GM12891 (cell line): ENCODE measurements at regions not wholly inside any gene's neighbourhood (a gene's known extent, or its start where the extent isn't known, plus 50 kb on each side); places are given as distances from the start of the nearest gene placed in this dataset.

Experiments
- DNase-seq: peaks from one replicate; pipeline ENCODE4 v3.0.0; 2011; ENCODE audit warnings: low spot score; ENCODE audit not compliant: insufficient read length
- FAIRE-seq: peaks from 2 replicates; lab custom pipeline; 2011; peaks lifted over from hg19 to GRCh38; lab: Jason Lieb, UNC
- PAX5 ChIP-seq: IDR thresholded peaks from 2 replicates; pipeline ENCODE4 v1.6.1; 2011; ENCODE audit warnings: low read length, moderate library complexity, mild to moderate bottlenecking; ENCODE audit not compliant: insufficient read depth, severe bottlenecking
- POLR2A ChIP-seq: IDR thresholded peaks from 2 replicates; pipeline ENCODE4 v1.6.1; 2011; ENCODE audit warnings: low read depth, low read length, control low read depth
- POLR2AphosphoS5 ChIP-seq: IDR thresholded peaks from 2 replicates; pipeline ENCODE4 v1.6.1; 2011; ENCODE audit warnings: low read depth, low read length, control low read depth
- POU2F2 ChIP-seq: IDR thresholded peaks from 2 replicates; pipeline ENCODE4 v1.6.1; 2011; ENCODE audit warnings: low read depth, mild to moderate bottlenecking, control low read depth, low read length, moderate library complexity
- SPI1 ChIP-seq: IDR thresholded peaks from 2 replicates; pipeline ENCODE4 v1.6.1; 2011; ENCODE audit warnings: low read depth, low read length, control low read depth
- TAF1 ChIP-seq: IDR thresholded peaks from 2 replicates; pipeline ENCODE4 v1.6.1; 2011; ENCODE audit warnings: low read depth, low read length, control low read depth

- no peak for DNase-seq
- TF ChIP-seq POLR2AphosphoS5 (no peak), POLR2A (no peak), PAX5 (no peak), POU2F2 (no peak), SPI1 (no peak), TAF1 (no peak)
- FAIRE-seq = no peak
Observed at GRCh38 chr1:5554111-5554510, 438.1 kb downstream of the NPHP4 start.

GRCh38 chr1:5552787-5553484 is 439.3 kb downstream of the NPHP4 start:
- no peak for FAIRE-seq
- TF ChIP-seq POLR2AphosphoS5 = no peak
- no peak for TF ChIP-seq SPI1
- no peak for TF ChIP-seq POU2F2
- TF ChIP-seq PAX5 = no peak
- TF ChIP-seq TAF1 = no peak
- no peak for TF ChIP-seq POLR2A
- no peak for DNase-seq

- no peak for FAIRE-seq
- DNase-seq = no peak
Observed at GRCh38 chr1:5551274-5551975, 440.8 kb downstream of the NPHP4 start.

GRCh38 chr1:5548266-5548665 is 444.0 kb downstream of the NPHP4 start:
- FAIRE-seq = no peak
- DNase-seq = no peak
- TF ChIP-seq POLR2A (no peak), POU2F2 (no peak)

More at GRCh38 chr1:5551274-5551975, 440.8 kb downstream of the NPHP4 start:
- TF ChIP-seq TAF1 = no peak
- no peak for TF ChIP-seq PAX5
- TF ChIP-seq POU2F2 = no peak
- TF ChIP-seq SPI1 = no peak
- TF ChIP-seq POLR2A = no peak
- no peak for TF ChIP-seq POLR2AphosphoS5

- no peak for TF ChIP-seq POU2F2
- no peak for TF ChIP-seq PAX5
- no peak for TF ChIP-seq TAF1
- no peak for TF ChIP-seq POLR2A
- no peak for FAIRE-seq
Observed at GRCh38 chr1:5543235-5543634, 449.0 kb downstream of the NPHP4 start.

GRCh38 chr1:5532811-5533210 is 459.4 kb downstream of the NPHP4 start:
- no peak for FAIRE-seq
- TF ChIP-seq POU2F2 (no peak), POLR2AphosphoS5 (no peak), PAX5 (no peak), POLR2A (no peak), TAF1 (no peak), SPI1 (no peak)
- no peak for DNase-seq

More at GRCh38 chr1:5543235-5543634, 449.0 kb downstream of the NPHP4 start:
- DNase-seq = no peak

- FAIRE-seq = no peak
- no peak for DNase-seq
- no peak for TF ChIP-seq TAF1
- TF ChIP-seq PAX5 = no peak
- TF ChIP-seq POLR2AphosphoS5 = no peak
- no peak for TF ChIP-seq POU2F2
- TF ChIP-seq SPI1 = no peak
- TF ChIP-seq POLR2A = no peak
Observed at GRCh38 chr1:5526822-5527551, 465.2 kb downstream of the NPHP4 start.

- TF ChIP-seq TAF1 = no peak
- DNase-seq (no peak), FAIRE-seq (no peak)
Observed at GRCh38 chr1:5526385-5526750, 465.9 kb downstream of the NPHP4 start.

- FAIRE-seq (no peak), DNase-seq (no peak)
- TF ChIP-seq POU2F2 (no peak), POLR2AphosphoS5 (no peak), PAX5 (no peak), SPI1 (no peak), POLR2A (no peak)
Observed at GRCh38 chr1:5525597-5526384, 466.4 kb downstream of the NPHP4 start.
